HPDE6-E6E7 (cell line): ENCODE measurements at regions not wholly inside any gene's neighbourhood (a gene's known extent, or its start where the extent isn't known, plus 50 kb on each side); places are given as distances from the start of the nearest gene placed in this dataset.

ENCODE experiments used
- DNase-seq: peaks from one replicate; pipeline ENCODE4 v3.0.0; 2011; ENCODE audit warnings: missing footprints; ENCODE audit errors: extremely low spot score

DNA sequence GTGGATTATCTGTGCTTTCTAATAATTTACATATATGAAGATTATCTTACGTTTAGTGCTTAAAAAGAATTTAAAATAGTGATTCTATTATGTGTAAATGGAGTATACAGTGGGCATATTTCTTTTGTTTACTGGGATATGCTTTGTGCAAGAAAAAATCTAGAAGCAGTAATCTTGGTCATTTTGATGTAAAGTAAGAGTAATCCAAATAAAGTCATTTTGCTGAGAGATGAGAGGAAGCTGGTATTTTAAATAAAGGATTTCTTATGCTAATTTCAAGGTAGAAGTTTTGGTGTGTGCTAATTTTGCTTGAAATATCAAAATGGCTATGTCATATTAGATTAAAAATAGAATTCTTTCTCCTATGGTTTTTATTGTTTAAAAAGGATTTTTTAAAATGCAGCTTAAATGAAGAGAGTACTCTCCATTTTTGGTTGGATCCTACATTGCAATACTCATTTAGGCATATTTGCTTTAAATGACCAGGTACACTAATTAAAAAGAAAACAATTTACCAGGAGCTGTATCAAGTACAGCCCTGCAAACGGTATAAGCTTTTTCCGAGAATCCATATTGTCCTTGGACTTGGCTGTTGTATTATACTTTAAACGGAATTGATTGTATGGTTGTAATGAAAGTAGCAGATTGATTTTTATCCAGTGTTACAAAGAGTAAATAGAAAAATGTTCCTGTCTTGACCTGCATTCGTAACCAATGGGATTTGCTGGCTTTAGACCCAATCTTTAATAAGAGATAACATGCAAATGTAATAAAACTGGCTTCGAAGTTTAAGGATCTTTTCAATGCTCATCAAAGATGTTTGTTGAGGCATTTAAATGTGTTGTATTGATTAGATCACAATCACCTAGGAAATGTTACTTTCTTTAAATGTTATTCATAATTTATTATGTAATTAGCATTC, 574.7 kb downstream of the USP25 start:
- DNase-seq, result no peak

GRCh38 chr21:16305686-16306085, 575.9 kb downstream of the USP25 start:
- DNase-seq, result no peak

- no peak for DNase-seq
Observed at GRCh38 chr21:16307256-16307655, 577.5 kb downstream of the USP25 start.

DNA sequence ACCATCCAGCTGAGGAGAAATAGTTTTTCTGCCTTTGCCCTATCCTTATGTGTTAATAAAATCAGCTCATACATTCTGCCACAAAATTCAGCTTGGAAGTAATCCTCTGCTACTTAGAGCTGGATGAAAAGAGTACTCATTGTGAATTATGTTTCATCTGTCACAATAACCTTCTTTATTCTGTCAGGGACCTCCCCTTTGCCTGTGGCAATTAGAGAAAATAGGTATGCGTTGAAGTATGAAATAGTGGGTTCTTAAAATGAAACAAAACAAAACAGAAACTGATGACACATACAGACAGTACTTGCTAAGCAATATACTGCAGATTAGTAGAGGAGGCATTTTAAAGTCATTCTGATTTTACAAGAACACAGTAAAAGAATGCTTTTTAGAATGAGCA, 578.5 kb downstream of the USP25 start:
- peak; percentile 11 for DNase-seq

DNA sequence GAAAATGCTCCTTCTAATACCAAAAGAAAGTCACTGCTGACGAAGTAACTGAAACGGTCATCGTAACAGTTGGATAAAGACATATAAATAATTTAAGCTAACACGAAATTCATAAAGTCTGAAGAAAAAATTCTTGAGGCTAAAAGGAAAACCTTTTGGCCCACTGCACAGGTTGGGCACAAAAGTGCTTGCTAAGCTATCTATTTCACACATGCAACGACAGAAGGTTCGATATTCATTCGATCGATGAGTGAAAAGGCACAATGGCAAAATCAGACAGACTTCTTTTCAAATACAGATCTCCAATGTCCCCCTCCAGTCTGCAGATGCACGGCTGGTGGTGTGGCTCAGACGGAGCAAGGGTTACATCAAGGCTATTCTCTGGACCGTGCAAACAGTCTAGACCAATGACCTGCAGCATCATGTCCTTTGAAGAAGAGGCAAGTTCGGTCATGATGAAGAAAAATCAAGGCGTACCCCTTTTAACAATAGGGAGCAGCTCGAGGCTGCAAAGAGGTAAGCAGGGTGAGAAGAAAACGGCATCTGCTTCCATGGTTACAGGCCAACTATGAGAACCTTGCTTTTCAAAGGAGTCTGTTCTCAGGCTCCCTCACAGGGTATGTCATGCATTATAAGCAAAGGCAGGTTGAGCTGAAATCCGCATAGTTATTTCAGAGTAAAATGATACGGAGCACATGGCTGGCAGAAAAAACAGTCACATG, 579.6 kb downstream of the USP25 start:
- no peak for DNase-seq

DNA sequence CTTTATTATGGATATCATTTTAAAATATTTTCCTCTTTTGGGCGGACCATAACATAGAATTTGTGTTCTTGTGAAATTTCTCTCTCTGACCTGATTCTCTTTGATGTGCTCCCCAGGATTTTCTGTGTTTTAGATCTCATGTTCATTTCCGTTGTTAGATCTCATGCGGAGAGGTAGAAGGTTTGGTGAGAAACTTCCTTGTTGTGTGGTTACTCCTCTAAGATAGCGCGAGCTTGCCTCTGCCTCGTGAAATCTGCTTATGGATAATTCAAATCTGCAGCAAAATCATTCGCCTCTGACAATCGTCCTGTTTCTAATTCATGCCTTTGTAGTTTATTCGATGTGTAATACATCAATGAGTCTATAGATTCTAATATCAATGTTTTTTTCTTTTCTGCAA, 580.4 kb downstream of the USP25 start:
- no peak for DNase-seq

DNA sequence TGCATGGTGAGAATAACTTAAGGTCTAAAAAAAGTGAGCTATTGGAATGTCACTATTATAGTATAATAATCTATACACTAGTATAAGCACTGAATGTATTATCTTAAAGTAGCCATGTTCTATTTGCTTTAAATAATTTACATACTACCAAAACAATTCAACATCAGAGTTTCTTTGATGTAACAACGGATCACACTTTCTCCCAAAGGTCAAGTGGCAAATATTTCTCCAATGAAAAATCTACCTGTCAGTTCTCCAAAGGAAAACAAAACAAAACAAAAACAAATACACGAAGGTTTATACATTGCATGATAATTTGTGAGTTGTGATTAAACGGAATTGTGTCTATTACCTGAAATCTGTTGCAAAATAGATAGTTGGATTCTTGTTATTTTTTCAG, 581.4 kb downstream of the USP25 start:
- no peak for DNase-seq

DNA sequence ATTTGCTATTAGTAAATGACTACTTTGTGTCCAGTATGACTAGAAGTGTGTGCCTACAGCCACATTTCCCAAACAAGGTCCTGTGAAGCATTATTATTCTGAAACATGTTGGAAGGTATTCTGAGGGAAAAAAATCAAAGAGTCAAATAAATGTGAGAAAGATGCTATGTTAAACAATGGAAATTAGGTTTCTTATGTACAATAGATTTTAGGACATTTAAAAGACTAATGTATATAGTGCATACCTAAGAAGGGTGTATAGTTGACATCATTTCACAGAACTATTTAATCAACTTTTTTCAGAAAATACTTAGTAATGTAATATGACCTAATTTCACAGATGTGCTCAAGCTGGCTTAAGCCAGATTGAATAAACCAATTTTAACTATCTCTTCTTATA, 582.5 kb downstream of the USP25 start:
- no peak for DNase-seq

GRCh38 chr21:16315223-16315622, 585.4 kb downstream of the USP25 start:
- DNase-seq, result no peak

DNA sequence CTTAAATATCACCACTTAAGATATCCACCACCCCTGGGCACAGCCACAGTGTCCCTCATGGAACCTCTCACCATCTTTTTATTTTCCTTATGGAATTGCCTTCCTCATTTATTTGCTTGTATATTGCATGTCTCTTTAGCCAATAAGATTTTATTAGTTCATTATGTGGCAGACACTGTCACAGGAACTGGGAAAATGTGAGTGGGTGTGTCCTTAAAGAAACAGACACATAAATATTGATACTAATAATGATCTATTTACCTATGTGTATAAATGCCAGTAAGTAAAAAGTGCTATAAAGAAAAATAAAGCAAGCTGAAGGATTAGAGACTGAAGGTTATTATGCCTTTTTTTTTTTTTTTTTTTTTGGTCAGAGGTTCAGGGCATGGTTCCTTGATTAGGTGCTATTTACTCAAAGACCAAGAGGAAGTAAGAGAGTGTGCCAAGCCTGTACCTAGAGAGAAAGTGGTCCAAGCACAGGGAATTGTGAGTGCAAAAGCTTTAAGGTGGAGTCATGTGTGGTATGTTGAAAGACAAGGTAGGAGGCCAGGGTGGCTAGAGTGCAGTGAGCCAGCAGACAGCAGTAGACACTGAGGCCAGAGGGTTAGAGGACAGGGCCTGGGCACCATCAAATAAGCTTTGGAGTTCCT, 589.0 kb downstream of the USP25 start:
- DNase-seq, result no peak

GRCh38 chr21:16320110-16320509, 590.3 kb downstream of the USP25 start:
- DNase-seq, result no peak

DNA sequence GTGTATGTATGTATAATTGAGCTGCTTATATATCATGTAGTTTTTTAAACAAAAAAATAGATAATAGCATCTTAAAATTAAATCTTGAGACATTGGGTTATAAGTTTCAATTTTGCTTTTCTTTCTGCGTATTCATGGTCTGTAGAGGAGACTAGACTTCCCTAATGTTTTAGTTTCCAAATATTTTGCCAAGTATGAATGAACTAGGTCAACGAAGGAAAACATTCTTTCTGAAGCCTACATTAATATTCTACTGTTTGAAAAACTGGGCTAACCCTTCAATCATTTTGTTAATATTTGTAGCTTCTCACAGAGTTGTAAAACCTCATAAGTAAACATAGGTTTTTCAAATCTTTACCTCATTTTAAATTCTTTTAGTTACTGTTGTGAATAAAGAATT, 592.7 kb downstream of the USP25 start:
- DNase-seq, result no peak

GRCh38 chr21:16323596-16323995, 593.8 kb downstream of the USP25 start:
- no peak for DNase-seq

DNA sequence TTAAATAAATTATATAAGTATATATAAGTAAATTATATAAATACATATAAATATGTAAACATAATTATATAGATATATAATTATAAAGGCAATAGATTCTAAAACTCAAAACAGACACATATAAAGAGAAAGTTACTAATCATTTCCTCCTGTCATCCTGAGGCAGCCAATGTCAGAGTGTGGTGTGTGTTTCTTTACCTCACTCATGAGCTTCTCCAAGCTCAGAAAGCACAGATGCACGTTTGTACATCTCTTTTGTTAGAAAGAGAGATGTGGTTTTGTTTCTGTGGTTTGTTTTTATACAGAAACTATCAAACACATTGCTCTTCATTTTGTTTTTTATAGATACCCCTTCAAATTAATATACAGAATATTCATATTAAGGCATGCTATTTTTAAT, 594.8 kb downstream of the USP25 start:
- DNase-seq, result no peak

- peak; percentile 15 for DNase-seq
Observed at GRCh38 chr21:16330082-16330907, 600.5 kb downstream of the USP25 start.

DNA sequence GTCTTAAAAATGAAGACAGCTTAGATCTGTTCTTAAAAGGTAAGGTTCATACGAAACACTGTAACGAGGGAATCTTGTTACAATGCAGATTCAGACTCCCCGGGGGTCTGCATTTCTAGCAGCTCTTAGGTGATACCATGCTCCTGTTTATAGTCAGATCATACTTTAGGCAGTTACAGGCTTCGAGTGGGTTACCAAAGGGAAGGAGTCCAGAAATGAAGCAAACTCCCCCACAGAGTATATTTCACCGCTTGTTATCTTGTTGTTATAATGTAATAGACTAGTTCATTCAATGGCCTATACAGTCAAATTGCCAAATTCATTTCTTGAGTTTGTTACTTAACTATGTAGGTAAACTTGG, 601.1 kb downstream of the USP25 start:
- DNase-seq, result no peak

GRCh38 chr21:16337266-16337665, 607.5 kb downstream of the USP25 start:
- DNase-seq, result no peak

DNA sequence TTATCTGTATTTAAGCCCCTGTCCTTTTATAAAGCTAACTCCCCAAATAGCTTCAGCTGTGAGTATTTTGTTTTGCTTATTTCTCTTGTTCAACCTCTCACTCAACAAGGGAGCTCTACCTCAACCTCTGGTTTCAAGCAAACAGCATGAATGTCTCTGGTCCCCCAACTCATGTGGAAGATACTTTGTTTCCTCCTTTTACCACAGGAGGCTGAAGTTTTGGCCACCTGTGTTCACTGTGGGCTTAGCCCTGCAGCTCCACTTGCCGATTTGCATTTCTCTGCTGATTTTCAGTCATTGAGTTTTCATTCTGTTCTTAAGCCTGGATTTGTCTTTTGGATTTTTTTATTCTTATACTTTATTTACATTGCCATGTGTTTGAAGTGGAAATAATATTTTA, 613.1 kb downstream of the USP25 start:
- DNase-seq, result no peak

- no peak for DNase-seq
Observed at GRCh38 chr21:16343776-16344175, 614.0 kb downstream of the USP25 start.

- no peak for DNase-seq
Observed at GRCh38 chr21:16345757-16346156, 616.0 kb downstream of the USP25 start.

DNA sequence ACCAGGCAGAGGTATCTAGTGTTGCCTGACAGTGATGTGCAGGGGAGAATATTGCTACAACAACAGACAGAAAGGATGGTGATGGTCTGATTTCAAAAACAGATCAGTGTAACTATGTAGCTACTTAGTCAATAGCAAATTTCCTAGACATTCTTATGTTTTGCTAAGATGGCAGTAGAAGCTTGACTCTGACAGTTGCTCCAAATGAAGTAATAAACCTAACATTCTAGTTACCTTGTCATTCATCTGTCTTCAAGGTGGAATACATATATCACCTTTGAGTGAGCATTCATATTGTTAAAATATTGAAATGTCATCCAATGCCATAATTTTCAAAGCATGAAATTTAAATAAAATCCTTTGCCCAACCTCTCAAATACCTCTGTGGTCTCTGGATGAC, 617.4 kb downstream of the USP25 start:
- DNase-seq, result no peak

DNA sequence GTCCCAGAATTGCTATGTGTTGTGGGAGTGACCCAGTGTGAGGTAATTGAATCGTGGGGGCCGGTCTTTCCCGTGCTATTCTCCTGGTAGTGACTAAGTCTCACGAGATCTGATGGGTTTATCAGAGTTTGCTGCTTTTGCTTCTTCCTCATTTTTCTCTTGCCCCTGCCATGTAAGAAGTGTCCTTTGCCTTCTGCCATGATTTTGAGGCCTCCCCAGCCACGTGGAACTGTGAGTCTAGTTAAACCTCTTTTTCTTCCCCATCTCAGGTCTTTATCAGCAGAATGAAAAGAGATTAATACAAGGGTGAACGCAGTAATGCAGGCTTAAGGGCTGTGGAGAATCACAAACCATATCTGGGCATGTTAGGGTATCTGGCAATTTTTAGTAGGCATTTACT, 624.0 kb downstream of the USP25 start:
- DNase-seq, result no peak
